RKO (cell line): ENCODE measurements at regions not wholly inside any gene's neighbourhood (a gene's known extent, or its start where the extent isn't known, plus 50 kb on each side); places are given as distances from the start of the nearest gene placed in this dataset.
"Not testable (repeated sequence)": the region's sequence is repeated elsewhere in the genome, so short reads cannot be mapped to it uniquely, and the experiment has no call there.

ENCODE experiments used
- DNase-seq: peaks from one replicate; pipeline ENCODE4 v3.0.0-alpha.2; 2016; ENCODE audit warnings: low spot score

- DNase-seq, result no peak
These were observed 229.7 kb upstream of the KCNMB2 start for GRCh38 chr3:178306432-178307115.

GRCh38 chr3:178308771-178309170, 227.5 kb upstream of the KCNMB2 start:
- no peak for DNase-seq

- DNase-seq, result no peak
These were observed 225.3 kb upstream of the KCNMB2 start for GRCh38 chr3:178310949-178311348.

GRCh38 chr3:178313716-178314115, 222.5 kb upstream of the KCNMB2 start:
- no peak for DNase-seq

GRCh38 chr3:178318340-178318739, 217.9 kb upstream of the KCNMB2 start:
- DNase-seq, result no peak

GRCh38 chr3:178318941-178319816, 217.1 kb upstream of the KCNMB2 start:
- DNase-seq, result no peak

GRCh38 chr3:178320456-178321351, 215.5 kb upstream of the KCNMB2 start:
- DNase-seq, result no peak

GRCh38 chr3:178324356-178324755, 211.9 kb upstream of the KCNMB2 start:
- no peak for DNase-seq

- peak; percentile 9 for DNase-seq
These were observed 210.9 kb upstream of the KCNMB2 start for GRCh38 chr3:178325330-178325729.

GRCh38 chr3:178329936-178330335, 206.3 kb upstream of the KCNMB2 start:
- no peak for DNase-seq

GRCh38 chr3:178334239-178334638, 202.0 kb upstream of the KCNMB2 start:
- no peak for DNase-seq

- no peak for DNase-seq
These were observed 199.9 kb upstream of the KCNMB2 start for GRCh38 chr3:178336336-178336735.

- no peak for DNase-seq
These were observed 195.7 kb upstream of the KCNMB2 start for GRCh38 chr3:178340506-178340905.

GRCh38 chr3:178341636-178342035, 194.6 kb upstream of the KCNMB2 start:
- DNase-seq, result no peak

GRCh38 chr3:178342111-178342510, 194.1 kb upstream of the KCNMB2 start:
- DNase-seq, result no peak

GRCh38 chr3:178343433-178344038, 192.7 kb upstream of the KCNMB2 start:
- no peak for DNase-seq

GRCh38 chr3:178345944-178346343, 190.3 kb upstream of the KCNMB2 start:
- no peak for DNase-seq

GRCh38 chr3:178348561-178349217, 187.5 kb upstream of the KCNMB2 start:
- DNase-seq, result not testable (repeated sequence)

- not testable (repeated sequence) for DNase-seq
These were observed 187.0 kb upstream of the KCNMB2 start for GRCh38 chr3:178349218-178349596.

GRCh38 chr3:178350763-178351162, 185.5 kb upstream of the KCNMB2 start:
- no peak for DNase-seq

- peak; percentile 16 for DNase-seq
These were observed 183.8 kb upstream of the KCNMB2 start for GRCh38 chr3:178352326-178353005.
